Endothelial cell of umbilical vein (primary cell): ENCODE measurements at regions not wholly inside any gene's neighbourhood (a gene's known extent, or its start where the extent isn't known, plus 50 kb on each side); places are given as distances from the start of the nearest gene placed in this dataset.

ENCODE experiments used
- BruUV-seq: library from RNA; stranded (reverse); fragments of 400-500 nt; replicated peaks from 2 replicates; lab custom pipeline; 2021; lab: Mats Ljungman, UMichigan
- CTCF ChIA-PET: fragments of 300-600, 350-600 bp; sonication (Branson Sonifier 250); formaldehyde crosslinking; loops from one replicate; lab custom pipeline; 2021; ENCODE audit warnings: antibody characterized with exemption, inconsistent platforms; lab: Charles Lee
- POLR2A ChIA-PET: fragments of 300-600, 350-600 bp; sonication (Branson Sonifier 250); formaldehyde crosslinking; loops from one replicate; lab custom pipeline; 2021; ENCODE audit warnings: antibody characterized with exemption, inconsistent platforms; lab: Charles Lee
- DNase-seq: peaks from one replicate; pipeline ENCODE4 v3.0.0-alpha.2; 2011; ENCODE audit warnings: low read depth, low spot score
- FAIRE-seq: peaks from 2 replicates; lab custom pipeline; 2011; peaks lifted over from hg19 to GRCh38; lab: Jason Lieb, UNC
- H2AFZ ChIP-seq: 2 replicates; pipeline ENCODE4 v1.6.0; 2012; ENCODE audit warnings: low read depth, low read length, control low read depth, inconsistent platforms
- H3K27ac ChIP-seq: 2 replicates; pipeline ENCODE4 v1.5.1; 2011; ENCODE audit warnings: low read depth, mild to moderate bottlenecking, control low read depth, low read length, moderate library complexity; ENCODE audit not compliant: insufficient read depth
- H3K27me3 ChIP-seq, 2 experiments: 2 replicates each; pipeline versions ENCODE4 v1.6.0 to v1.6.1; 2011; ENCODE audit warnings: low read length in 2 of 2, mixed read lengths in 1 of 2; ENCODE audit not compliant: control insufficient read depth in 2 of 2, insufficient read depth in 2 of 2
- H3K36me3 ChIP-seq, 2 experiments: 2 replicates in 1 of 2; 3 replicates in 1 of 2; pipeline ENCODE4 v1.5.1; 2011; ENCODE audit warnings: low read length in 2 of 2, mild to moderate bottlenecking in 1 of 2, moderate library complexity in 1 of 2; ENCODE audit not compliant: control insufficient read depth in 2 of 2, insufficient read depth in 2 of 2; ENCODE audit errors: extremely low read depth in 1 of 2
- H3K4me1 ChIP-seq: 3 replicates; pipeline ENCODE4 v1.5.1; 2011; ENCODE audit warnings: mild to moderate bottlenecking, low read length; ENCODE audit not compliant: control insufficient read depth, insufficient read depth; ENCODE audit errors: extremely low read depth
- H3K4me2 ChIP-seq: 2 replicates; pipeline ENCODE4 v1.6.1; 2011; ENCODE audit warnings: low read length, control low read depth, mixed read lengths; ENCODE audit not compliant: insufficient read depth
- H3K4me3 ChIP-seq, 3 experiments: fragments of 200-600 bp in 1 of 3; sonication (generic), shearing (Covaris generic) in 1 of 3; replicated peaks in 1 of 3; 2 replicates each; pipeline ENCODE4 v1.5.1; 2011 to 2016; ENCODE audit warnings: control low read depth in 3 of 3, low read length in 3 of 3, mild to moderate bottlenecking in 2 of 3, inconsistent platforms in 1 of 3, low read depth in 1 of 3, moderate library complexity in 1 of 3; ENCODE audit not compliant: insufficient read depth in 1 of 3
- H3K79me2 ChIP-seq: 2 replicates; pipeline ENCODE4 v1.6.0; 2012; ENCODE audit warnings: low read length, inconsistent platforms; ENCODE audit not compliant: control insufficient read depth, insufficient read depth
- H3K9ac ChIP-seq: replicated peaks from 2 replicates; pipeline ENCODE3; 2011; ENCODE audit warnings: low read length, control low read depth; ENCODE audit not compliant: insufficient read depth; ENCODE audit errors: extremely low read depth
- H3K9me1 ChIP-seq: replicated peaks from 3 replicates; pipeline ENCODE4 v1.6.0; 2011; ENCODE audit warnings: mild to moderate bottlenecking, low read length; ENCODE audit not compliant: control insufficient read depth, insufficient read depth; ENCODE audit errors: extremely low read depth
- H3K9me3 ChIP-seq: replicated peaks from 2 replicates; pipeline ENCODE4 v1.5.1; 2012; ENCODE audit warnings: low read length, inconsistent platforms; ENCODE audit not compliant: control insufficient read depth, insufficient read depth
- H4K20me1 ChIP-seq: replicated peaks from 2 replicates; pipeline ENCODE3; 2011; ENCODE audit warnings: mild to moderate bottlenecking, low read length; ENCODE audit not compliant: control insufficient read depth, insufficient read depth; ENCODE audit errors: extremely low read depth
- EZH2 ChIP-seq: IDR thresholded peaks from 2 replicates; pipeline ENCODE4 v1.6.1; 2012; ENCODE audit warnings: borderline replicate concordance, low read depth, mild to moderate bottlenecking, moderate library complexity, low read length, inconsistent platforms; ENCODE audit not compliant: severe bottlenecking
- FOS ChIP-seq: IDR thresholded peaks from 2 replicates; pipeline ENCODE4 v1.6.1; 2011; ENCODE audit warnings: mild to moderate bottlenecking, low read length, moderate library complexity, borderline replicate concordance; ENCODE audit not compliant: insufficient read depth
- GATA2 ChIP-seq: IDR thresholded peaks from 2 replicates; pipeline ENCODE4 v1.7.0; 2011; ENCODE audit warnings: low read depth, mild to moderate bottlenecking, moderate library complexity, mixed read lengths, low read length; ENCODE audit not compliant: insufficient read length, insufficient read depth
- JUN ChIP-seq: IDR thresholded peaks from 2 replicates; pipeline ENCODE4 v1.6.1; 2011; ENCODE audit warnings: borderline replicate concordance, low read depth; ENCODE audit not compliant: insufficient read length, insufficient read depth
- MYC ChIP-seq: IDR thresholded peaks from one replicate; pipeline ENCODE4 v1.6.1; 2011; ENCODE audit warnings: mild to moderate bottlenecking, low read depth, low read length
- POLR2A ChIP-seq: IDR thresholded peaks from 2 replicates; pipeline ENCODE4 v1.6.1; 2012; ENCODE audit warnings: low read depth, mild to moderate bottlenecking, control low read depth, low read length
- POLR2AphosphoS5 ChIP-seq: IDR thresholded peaks from 2 replicates; pipeline ENCODE4 v1.6.1; 2012; ENCODE audit warnings: low read depth, mild to moderate bottlenecking, control low read depth, low read length, moderate library complexity; ENCODE audit not compliant: insufficient read depth
- dilution Hi-C: fragments of 300-500 bp; cut with MboI; formaldehyde crosslinking; loops from one replicate; pipeline ENCODE4 v1.15.0; 2019; ENCODE audit warnings: low sequenced_read_pairs; ENCODE audit not compliant: extremely low pct_ligation_motif_present
- intact Hi-C: fragments of 100-400 bp; cut with micrococcal nuclease; formaldehyde crosslinking; loops from one replicate; pipeline ENCODE4 v1.10.0; 2022
- TF ChIP-seq, protein P1 (sequence below), 2 donors: IDR thresholded peaks; 1 replicate in 1 of 2; 2 replicates in 1 of 2; pipeline ENCODE4 v1.5.1; 2011; ENCODE audit warnings: low read length in 2 of 2, mild to moderate bottlenecking in 2 of 2, moderate library complexity in 2 of 2, control low read depth in 1 of 2, inconsistent platforms in 1 of 2, low read depth in 1 of 2; ENCODE audit not compliant: insufficient read depth in 1 of 2; ENCODE audit errors: extremely low read depth in 1 of 2
- TF ChIP-seq, protein P2 (sequence below): IDR thresholded peaks from 2 replicates; pipeline ENCODE4 v1.6.1; 2011; ENCODE audit not compliant: insufficient read depth, insufficient read length

DNA sequence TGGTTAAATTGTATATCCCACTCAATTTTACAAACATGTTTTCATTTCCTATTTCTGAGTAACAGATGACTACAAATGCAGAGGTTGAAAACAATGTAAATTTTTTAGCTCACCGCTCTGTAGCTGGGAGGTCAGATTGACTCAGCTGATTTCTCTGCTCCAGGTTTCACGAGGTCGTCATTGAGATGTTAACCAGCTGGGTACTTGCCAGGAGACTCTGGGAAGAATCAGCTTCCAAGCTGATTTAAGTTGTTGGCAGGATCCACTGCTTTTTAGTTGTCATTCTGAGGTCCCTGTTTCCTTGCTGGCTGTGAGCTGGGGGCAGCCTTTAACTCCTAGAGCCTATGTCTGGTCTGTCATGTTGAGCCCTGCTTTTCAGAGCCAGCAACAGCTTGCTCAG lies 864.3 kb upstream of the AGA start:
- ChIA-PET POLR2A (no interaction called here), CTCF (no interaction called here)
- no peaks in the 10 kb centered on the region for H4K20me1 ChIP-seq
- H3K4me1 ChIP-seq, result no peaks in the 10 kb centered on the region
- no TSS peak for BruUV-seq
- no peak overlapping the region for H3K4me2 ChIP-seq
- H3K36me3 ChIP-seq, result no peaks in the 10 kb centered on the region
- TF ChIP-seq, protein P1, sequence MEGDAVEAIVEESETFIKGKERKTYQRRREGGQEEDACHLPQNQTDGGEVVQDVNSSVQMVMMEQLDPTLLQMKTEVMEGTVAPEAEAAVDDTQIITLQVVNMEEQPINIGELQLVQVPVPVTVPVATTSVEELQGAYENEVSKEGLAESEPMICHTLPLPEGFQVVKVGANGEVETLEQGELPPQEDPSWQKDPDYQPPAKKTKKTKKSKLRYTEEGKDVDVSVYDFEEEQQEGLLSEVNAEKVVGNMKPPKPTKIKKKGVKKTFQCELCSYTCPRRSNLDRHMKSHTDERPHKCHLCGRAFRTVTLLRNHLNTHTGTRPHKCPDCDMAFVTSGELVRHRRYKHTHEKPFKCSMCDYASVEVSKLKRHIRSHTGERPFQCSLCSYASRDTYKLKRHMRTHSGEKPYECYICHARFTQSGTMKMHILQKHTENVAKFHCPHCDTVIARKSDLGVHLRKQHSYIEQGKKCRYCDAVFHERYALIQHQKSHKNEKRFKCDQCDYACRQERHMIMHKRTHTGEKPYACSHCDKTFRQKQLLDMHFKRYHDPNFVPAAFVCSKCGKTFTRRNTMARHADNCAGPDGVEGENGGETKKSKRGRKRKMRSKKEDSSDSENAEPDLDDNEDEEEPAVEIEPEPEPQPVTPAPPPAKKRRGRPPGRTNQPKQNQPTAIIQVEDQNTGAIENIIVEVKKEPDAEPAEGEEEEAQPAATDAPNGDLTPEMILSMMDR (IDR thresholded peaks at IDR 0.05; ENCODE audit: extremely low read depth in 1 of 2, insufficient read depth in 1 of 2, low read depth in 1 of 2, low read length in 2 of 2), result no peak
- no peak for TF ChIP-seq POLR2A
- TF ChIP-seq JUN, result no peak
- no peak for TF ChIP-seq MYC
- no peak for TF ChIP-seq EZH2
- no peak for TF ChIP-seq FOS
- TF ChIP-seq POLR2AphosphoS5, result no peak
- TF ChIP-seq, protein P2, sequence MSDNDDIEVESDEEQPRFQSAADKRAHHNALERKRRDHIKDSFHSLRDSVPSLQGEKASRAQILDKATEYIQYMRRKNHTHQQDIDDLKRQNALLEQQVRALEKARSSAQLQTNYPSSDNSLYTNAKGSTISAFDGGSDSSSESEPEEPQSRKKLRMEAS, result no peak
- no peak for TF ChIP-seq GATA2
- no peak overlapping the region for H3K4me3 ChIP-seq
- DNase-seq (no peak), FAIRE-seq (no peak)
- H3K27ac ChIP-seq, result no peak overlapping the region
- no peaks in the 10 kb centered on the region for H3K9me3 ChIP-seq
- no peaks in the 10 kb centered on the region for H3K27me3 ChIP-seq
- H3K79me2 ChIP-seq, result no peaks in the 10 kb centered on the region
- H3K9me1 ChIP-seq, result no peaks in the 10 kb centered on the region
- intact Hi-C loops (no loop called here), dilution Hi-C loops (no loop called here)
- no peak overlapping the region for H3K9ac ChIP-seq
- no peak overlapping the region for H2AFZ ChIP-seq
